Activated CD4-positive, alpha-beta T cell treated with anti-CD3 and anti-CD28 coated beads, Interleukin-10, Interleukin-2, amounts not matched to agents 100 ng/mL and 50 ng/mL, durations not matched to agents 16 hours and 8 hours (primary cell): ENCODE measurements at regions not wholly inside any gene's neighbourhood (a gene's known extent, or its start where the extent isn't known, plus 50 kb on each side); places are given as distances from the start of the nearest gene placed in this dataset.

Experiments
- DNase-seq: peaks from one replicate; pipeline ENCODE4 v3.0.0-alpha.2; 2020

DNA sequence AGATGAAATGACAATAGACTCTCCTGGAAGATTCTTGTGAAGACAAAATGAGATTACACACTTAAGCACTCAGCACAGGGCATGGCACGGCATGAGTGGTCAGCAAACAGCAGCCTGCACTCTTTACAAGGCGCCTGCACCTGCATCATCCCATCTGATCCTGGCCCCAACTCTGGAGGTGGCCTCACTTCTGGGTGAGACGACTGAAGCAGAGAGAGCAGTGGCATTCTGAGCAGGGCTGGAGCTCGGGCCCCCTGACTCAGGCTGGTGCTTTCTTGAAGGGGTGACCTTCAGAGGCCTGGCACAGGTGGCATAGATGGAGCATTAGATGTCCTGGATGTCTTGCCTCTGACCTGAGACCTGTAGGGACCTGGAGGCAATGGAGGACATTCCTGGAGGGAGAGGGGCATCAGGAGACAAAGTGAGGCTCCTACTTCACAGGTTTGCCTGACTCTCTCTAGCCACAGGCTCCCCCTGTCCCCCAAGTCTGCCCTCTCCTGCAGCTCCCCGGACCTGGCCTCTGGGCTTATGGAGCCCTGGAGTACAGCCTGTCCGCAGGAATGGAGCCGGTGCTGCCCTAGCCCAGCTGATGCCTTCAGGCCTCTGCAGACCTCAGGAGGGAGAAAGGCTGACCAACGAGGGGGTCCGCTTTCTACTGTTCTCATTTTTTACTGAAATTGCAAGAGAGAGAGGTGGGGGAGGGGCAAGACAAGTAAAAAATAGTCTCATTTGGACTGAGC is 65.5 kb upstream of the THY1 start:
- DNase-seq, result no peak

DNA sequence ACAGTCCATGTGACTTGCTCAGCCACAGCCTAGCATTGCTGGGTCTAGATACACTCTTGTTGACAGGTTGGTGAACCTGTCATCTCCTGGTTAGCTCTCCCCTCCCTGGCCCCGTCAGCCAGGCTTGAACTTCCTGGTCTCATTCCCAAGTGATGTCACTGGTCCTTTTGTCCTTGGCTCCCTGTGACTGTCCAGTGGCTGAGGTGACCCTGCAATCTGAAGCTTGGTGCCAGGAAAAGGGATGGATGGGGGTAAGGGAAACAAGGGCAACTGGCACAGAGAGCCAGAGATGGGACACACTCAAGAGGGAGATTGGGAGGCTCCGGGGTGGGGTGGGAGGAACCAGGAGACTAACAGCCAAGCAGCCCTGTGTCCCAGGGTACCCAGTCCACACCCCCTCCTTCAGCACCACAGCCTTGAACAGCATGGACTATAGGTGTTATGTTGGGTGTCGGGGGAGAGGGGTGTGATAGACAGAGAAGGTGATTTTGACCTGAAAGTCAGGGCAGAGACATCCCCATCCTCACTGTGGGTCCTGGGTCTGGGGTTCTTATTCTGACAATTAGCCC is 63.8 kb upstream of the THY1 start:
- no peak for DNase-seq

DNA sequence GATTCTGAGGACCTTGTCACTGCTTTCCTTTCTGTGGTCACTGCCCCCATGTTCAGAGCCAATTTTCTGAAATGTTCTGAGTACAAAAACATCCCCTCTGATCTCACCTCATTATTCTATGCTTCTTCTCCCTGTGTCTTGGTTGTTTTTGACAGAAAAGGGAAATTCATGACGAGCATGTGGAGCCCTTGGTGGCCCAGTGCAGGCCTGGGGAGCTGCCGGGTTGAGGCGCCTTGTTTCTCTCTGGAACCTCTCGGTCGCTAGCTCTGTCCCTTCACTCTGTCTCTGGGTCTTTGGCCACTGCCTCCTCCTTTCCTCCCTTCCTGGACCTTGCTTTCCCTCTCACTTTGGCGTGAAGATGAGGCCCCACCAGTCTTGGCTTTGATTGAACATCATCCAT is 63.0 kb upstream of the THY1 start:
- DNase-seq, result no peak

DNA sequence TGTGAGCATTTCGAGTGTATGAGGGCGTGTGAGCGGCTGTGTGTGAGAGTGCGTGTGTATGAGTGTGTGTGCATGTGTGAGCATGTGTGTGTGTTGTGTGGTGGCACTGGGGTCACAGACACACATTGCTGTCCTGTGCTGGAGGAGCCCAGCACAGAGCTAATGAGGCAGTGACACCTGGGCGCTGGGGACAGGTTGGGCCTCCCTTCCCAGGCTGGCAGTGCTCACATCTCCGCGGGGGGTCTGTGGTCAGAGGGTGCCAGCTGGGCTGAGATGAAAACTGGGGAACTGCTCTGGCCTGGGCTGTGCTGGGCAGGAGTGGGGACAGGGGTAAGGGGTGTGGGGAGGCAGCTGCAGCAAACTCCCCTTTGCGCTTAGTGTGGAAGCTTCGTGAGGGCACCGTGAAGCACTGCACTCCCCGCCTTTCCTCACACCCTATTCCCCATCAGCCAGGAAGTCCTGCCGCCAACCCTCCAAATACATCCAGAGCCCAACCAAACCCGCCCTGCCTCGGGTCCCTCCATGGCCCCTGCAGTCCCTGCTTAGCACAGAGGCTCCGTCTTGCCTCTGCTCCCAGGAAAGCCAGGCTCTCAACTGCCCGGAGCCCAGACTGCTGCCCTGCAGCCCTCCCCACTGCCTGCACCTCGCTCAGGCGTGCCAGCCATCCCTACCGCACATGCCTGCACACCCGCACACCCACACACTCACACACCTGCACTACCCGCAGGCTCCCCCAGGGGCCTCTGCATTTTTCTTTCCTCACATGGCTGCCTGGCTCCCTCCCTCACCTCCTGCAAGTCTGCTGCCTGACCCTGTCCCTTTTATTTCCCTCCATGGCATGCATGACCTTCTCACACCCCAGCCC is 62.0 kb upstream of the THY1 start:
- DNase-seq, result no peak

DNA sequence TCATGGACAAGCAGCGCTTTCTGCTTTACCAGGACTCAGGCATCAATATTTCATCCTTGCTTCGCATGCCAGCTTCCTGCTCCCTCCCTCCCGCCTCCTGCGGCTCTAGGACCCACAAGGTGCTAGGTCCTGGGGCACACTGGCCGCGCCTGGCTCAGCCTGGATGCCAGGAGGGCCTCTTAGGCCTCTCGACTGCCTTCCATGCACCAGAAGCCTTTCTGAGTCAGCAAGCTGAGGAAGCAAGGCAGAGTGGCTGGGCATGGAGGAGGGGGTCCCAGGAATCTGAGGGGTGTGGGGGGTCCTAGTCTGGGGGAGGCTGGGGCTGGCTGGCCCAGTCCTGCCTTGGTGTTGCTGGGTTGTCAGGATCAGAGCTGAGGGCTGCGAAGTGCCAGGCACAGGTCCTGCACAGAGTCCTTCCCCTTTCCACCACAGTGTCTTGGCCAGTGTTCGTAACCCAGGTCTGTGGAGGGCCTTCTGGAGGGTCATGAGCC is 61.0 kb upstream of the THY1 start:
- DNase-seq, result no peak

DNA sequence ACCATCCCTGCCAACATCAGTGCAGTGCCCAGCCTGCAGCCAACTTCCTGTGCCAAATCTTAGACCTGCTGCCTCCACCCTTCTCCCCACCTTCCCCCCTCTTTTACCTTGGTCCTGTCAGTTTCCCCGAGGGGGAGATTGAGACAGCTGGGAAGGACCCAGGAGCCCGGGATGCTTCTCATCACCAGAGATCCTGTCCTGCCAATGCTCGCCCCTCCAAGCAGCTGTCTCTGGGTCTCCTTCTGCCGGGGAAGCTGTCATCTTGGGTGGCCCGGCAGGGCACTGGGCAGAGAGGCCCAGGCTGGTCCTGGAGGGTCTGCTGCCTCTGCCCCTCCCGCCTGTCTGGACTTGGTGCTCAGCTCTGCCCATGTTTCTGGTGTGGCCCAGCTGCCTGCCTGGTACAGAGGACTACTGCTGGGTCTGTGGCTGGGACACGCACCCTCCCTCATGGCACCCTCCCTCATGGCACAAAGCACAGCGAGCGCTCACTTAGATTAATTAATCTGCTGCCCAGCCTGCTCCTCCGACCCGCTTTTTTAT is 60.4 kb upstream of the THY1 start:
- no peak for DNase-seq

DNA sequence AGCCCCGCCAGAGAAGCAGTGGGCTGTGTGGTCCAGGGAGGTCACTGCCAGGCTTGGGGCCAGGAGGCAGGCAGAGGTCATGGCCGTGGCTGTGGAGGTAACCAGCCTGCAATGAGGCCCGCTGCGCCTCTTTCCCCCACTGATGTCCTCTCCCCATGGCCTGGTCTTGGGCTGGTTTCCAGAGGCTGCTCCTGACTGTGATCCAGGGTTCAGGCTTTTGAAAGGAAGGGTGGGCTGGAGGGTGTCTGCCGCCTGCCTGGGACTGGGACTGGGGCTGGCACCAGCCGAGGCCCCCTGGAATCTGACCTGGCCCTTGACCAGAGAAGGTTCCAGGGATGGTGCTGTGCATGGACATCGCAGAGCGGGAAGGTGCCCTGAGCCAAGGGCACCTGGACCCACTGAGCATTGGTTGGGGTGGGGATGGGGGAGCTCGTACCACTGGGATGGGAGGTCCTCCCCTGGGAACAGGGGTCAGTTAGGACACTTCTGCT is 59.6 kb upstream of the THY1 start:
- DNase-seq, result no peak

DNA sequence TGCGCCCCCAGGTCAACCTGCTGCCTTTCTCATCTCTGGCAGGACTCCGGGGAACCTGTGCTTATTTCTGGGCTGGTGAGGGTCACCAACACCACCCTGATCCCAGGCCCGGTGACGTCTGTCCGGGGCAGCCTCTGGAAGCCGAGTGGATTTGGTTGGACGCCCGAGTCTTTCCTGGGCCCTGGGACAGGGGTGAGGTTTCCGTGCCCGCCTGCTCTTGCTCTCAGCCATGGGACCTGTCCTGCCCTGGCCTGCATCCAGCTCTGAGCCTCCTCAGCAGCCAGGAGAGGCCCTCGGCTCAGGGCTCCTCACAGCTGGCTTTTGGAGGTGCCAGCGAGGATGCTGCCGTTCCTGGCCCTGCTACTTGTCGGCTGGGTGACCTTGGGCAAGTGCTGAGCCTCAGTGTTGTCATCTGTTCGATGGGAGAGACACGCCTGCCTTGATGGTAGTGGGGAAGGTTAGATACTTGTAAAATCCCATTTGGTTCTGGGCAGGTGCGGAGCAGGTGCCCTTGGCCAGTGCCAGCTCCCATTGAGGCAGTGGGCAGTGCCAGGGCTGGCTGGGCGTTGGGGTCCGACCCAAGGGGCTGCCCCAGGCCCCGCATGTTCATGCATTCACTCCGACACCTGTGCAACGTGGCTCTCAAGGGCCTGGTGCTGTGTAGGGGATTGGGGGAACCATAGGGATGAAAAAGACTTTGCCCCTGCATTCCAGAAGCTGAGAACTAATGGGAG is 58.9 kb upstream of the THY1 start:
- DNase-seq, result no peak

DNA sequence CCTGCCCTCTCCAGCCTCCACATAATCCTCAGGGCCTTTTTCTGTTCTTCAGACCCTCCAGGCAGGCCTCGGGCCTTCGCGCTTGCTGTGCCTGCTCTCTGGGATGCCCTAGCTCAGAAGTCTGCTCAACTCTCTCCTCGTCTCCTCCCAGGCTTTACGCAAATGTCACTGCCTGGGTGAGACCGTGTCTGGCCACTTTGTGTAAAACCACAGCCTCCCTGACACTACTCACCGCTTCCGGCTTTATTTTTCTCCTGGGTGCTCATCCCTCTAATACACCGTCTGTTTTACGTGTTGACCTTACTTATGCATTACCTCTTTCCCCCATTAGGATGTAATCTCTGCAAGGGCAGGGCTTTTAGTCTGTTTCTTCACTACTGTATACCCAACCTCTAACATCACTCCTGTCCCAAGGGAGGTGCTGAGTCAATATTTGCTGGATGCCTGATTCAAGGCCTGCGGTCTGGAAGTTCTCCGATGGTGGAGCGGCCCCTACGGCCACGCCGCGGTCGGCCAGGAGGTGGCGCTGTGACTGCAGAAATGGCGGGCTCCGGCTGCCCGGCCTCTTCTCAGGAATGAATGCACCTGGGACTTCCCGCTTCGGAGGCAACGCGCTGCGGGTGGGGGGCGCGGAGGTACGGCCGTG is 58.2 kb upstream of the THY1 start:
- peak; percentile 76 for DNase-seq

DNA sequence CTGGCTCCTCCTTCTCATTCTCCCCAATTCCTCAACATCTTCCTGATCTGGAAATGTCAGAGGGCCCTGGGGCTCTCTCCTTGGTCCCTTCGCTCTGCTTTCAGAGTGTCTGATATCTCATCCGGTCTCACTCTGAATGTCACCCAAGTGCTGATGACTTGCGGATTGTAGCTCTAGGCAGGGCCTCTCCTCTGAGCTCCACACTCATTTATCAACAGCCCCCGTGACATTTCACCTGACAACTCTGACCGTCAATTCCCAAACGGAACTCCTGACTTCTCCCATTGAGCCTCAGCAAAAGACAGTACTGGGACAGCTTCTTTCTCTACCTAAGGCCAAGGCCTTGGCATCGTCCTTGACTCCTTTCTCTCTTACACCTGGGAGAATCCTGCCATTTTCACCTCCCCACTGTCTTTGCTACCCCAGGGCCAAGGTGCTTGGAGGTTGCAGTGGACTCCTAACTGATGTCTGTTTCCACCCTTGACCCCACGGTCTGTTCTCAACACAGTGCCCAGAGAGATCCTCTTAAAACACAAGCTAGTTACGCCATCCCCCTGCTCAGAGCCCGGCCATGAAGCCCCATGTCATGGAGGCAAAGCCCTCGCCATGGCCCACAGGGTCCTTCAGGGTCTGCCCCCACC is 57.5 kb upstream of the THY1 start:
- no peak for DNase-seq

DNA sequence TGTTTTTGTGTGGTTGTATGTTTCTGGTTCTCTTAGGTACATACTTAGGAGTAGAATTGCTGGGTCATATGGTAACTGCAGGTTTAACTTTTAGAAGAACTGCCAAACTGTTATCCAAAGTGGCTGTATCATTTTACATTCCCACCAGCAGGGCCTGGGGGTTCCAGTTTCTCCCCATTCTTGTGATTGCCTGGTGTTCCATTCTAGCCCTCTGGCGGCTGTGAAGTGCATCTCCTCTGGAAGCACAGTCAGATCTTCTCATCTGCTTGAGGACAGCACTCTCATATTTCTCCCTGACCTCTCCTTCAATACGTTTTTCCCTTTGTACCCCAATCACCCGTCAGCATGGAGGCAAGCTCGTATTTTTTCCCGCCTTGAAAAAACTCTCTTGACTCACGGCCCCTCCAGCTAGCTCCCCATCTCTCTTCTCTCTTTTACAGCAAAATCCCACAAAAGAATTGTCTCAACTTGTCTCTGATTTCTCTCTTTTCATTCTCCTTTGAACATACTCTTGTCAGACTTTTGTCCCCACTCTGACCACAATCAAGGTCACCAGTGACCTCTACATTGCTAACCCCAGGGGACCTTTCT is 56.8 kb upstream of the THY1 start:
- DNase-seq, result no peak

DNA sequence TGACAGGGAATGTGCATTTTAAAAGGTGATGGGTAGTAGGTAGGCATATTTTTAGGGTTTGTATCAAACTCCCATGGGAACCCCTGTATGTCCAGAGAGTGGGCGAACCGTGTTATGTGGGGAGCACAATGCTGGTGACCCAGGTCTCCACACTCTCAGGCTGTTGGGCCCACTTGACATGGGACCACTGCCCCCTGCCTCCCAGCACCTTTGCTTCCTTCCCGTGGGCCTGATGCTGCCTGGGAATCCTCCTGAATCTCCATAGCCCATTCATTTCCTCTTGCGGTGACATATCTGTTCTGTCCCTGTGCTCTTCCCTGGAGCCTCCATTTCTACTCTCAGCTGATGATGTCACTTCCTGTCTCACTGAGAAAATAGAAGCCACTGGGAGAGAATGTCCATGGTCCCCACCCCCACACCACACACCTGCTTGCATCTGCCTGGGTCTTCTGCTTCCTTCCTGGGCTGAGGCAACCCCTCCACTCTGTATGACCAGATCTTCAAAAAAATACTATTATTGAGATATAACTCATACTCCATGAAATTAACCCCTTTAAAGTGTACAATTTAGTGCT is 55.8 kb upstream of the THY1 start:
- DNase-seq, result no peak

DNA sequence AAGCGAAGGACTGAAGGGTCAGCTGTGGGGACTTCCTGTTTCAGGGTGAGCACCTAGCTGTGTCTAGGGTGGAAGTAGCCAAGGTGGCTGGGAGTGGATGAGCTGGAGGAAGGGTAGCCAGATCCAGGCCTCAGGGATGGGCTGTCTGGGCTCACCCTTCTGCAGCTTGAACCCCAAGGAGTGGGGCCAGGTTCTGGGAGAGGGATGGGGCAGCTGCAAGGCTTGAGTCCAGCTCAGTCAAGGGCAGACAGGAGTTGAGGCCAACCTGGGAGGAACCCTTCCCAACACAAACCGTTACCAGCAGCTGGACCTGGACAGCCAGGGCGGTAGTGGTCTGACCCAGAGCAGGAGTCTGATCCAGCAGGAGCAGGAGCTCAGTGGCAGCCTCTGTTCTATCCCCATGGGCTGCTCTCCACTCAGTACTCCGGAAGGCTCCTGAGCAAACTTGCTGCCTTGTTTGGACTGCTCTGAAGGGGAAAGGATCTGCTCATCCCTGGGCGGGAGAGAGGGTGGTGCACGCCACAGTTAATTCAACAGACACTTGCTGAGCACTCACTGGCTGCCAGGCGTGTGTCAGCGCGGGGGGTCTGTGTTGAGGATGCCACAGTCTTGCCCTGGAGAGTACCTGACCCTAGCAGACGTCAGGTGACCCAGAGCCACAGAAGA is 53.8 kb upstream of the THY1 start:
- no peak for DNase-seq

DNA sequence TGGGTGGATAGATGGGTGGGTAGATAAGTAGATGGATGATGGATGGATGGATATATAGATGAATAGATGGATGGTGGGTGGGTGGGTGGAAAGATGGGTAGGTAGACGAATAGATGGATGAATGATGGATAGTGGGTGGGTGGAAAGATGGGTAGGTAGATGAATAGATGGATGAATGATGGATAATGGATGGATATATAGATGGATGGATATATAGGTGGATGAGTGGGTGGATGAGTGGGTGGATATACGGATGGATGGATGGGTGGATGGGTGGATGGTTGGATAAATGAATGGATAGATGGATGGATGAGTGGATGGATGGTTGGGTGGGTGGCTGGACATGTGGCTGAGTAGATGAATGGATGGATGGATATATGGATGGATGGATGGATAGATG is 53.1 kb upstream of the THY1 start:
- no peak for DNase-seq

DNA sequence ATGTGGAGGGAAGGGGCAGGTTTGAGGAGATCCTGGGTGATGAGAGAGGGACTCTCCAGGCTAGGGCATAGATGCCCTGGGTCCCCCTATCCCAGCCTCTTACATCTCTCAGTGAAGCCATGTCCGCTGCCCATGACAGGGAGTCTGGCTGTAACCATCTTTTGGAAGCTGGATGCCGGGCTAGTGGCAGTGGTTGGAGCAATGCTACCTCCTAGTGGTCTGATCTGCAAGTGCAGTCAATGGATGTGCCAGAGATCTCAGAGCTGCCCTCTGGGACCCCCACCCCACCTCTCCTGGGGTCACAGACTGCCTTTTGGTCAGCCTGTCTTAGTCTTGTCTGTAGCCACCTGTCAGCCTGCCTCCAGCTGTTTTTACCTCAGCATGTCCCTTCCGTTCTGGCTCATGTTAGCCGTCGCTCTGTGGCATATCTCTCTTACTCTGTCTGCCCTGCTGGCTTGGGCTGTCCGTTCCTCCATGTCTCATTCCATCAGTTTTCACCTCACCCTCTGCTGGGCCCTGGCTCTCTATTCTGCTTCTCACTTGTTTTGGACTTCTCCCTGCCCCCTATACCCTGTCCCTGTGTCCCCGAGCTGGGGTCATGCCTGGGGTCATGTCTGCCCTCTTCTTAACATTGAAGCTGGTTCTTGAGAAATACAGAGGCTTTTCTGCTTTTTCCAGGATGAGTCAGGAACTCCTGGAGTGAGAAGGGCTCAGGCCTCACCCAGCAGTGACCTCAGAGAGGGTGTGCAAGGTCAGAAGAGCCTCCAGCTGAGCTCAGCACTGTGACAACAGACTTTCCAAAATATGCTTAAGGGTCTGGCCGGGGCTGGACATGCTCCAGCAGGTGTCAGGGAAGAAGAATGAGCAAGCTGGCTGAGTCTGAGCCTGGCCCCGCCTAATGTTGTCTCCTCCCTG is 52.0 kb upstream of the THY1 start:
- peak; percentile 65 for DNase-seq

DNA sequence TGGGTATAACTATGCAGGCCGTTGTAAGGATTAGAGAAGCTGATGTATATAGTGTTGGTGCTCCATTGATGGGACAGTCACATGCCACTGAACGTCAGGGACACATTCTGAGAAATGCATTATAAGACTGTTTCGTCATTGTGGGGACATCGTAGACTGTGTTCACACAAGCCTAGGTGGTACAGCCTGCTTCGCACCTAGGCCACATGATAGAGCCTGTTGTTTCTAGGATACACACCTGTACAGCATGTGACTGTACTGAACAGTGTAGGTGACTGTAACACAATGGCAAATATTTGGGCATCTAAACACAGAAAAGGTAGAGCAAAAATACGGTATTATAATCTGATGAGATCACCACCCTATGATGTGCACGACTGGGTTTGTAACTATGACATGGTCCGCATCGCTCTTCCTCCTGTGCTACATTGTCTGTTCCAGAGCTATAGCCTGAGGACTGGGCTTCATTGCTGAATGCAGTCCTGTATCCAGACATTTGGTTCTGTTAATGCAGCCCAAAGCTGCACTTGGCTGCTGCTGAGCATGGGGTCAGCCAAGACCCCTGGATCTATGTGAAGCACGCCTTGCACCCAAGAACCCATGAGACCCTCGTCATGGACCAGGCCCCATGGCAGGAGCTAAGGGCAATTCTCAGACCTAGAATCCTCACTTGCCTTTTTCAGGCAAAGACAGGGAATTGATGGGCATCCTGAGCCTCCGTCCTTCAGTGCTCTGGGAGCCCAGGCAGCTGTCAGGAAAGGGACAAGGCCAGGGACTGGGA is 51.1 kb upstream of the THY1 start:
- no peak for DNase-seq

DNA sequence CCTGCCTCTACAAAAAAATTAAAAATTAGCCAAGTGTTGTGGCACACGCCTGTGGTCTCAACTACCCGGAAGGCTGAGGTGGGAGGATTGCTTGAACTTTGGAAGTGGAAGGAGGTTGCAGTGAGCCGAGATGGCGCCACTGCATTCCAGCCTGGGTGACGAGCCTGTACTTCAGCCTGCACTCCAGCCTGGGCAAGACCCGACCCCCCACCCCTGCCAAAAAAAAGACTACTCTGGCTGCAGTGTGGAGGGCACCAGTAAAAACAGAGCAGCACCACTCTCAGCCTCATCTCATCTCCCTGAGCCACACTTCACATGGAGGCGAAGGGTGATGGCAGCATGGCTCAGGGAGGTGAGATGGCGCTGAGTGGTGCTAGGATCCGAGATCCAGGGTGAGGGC is 50.3 kb upstream of the THY1 start:
- no peak for DNase-seq

DNA sequence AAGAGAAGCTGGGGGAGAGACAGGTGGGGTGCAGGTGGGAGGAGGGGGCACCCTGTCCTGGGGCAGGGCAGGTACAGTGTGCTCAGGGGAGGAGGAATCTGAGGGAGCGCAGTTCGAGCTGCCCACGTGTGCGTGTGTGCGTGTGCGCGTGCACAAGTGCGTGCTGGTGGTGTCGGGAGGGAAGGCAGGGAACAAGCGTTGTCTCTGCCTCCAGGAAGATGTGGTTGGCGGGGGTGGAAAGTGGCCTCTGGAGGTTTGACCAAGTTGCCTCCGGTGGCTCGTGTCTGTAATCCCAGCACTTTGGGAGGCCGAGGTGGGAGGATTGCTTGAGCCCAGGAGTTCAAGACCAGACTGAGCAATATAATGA is 49.9 kb upstream of the THY1 start:
- no peak for DNase-seq
